ENCODE measurements at regions not wholly inside any gene's neighbourhood (a gene's known extent, or its start where the extent isn't known, plus 50 kb on each side); places are given as distances from the start of the nearest gene placed in this dataset.

DNA sequence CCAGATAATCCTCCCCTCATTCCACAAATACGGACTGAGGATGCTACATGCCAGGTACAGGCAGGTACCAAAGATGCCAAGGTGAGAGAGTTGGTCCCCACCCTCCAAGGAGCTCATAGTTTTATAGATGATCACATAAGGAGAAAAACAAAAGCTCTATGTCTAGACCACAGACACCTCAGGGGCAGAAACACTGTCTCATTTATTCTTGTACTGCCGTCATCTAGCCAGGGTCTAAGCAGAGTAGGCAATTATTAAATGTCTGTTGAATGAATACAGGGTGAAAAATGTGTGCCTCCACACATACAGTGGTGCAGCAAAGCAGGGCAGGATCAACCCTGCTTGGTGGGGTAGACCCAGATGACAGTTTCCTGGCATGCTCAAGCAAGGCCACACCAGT, 439.8 kb upstream of the JARID2 start:
- TF ChIP-seq, protein P1, sequence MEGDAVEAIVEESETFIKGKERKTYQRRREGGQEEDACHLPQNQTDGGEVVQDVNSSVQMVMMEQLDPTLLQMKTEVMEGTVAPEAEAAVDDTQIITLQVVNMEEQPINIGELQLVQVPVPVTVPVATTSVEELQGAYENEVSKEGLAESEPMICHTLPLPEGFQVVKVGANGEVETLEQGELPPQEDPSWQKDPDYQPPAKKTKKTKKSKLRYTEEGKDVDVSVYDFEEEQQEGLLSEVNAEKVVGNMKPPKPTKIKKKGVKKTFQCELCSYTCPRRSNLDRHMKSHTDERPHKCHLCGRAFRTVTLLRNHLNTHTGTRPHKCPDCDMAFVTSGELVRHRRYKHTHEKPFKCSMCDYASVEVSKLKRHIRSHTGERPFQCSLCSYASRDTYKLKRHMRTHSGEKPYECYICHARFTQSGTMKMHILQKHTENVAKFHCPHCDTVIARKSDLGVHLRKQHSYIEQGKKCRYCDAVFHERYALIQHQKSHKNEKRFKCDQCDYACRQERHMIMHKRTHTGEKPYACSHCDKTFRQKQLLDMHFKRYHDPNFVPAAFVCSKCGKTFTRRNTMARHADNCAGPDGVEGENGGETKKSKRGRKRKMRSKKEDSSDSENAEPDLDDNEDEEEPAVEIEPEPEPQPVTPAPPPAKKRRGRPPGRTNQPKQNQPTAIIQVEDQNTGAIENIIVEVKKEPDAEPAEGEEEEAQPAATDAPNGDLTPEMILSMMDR (IDR thresholded peaks at IDR 0.05) = no peak
- TF ChIP-seq POLR2A (IDR thresholded peaks at IDR 0.05) = no peak

Measured in body of pancreas (tissue), 4 donors.